ENCODE measurements at regions not wholly inside any gene's neighbourhood (a gene's known extent, or its start where the extent isn't known, plus 50 kb on each side); places are given as distances from the start of the nearest gene placed in this dataset.

DNA sequence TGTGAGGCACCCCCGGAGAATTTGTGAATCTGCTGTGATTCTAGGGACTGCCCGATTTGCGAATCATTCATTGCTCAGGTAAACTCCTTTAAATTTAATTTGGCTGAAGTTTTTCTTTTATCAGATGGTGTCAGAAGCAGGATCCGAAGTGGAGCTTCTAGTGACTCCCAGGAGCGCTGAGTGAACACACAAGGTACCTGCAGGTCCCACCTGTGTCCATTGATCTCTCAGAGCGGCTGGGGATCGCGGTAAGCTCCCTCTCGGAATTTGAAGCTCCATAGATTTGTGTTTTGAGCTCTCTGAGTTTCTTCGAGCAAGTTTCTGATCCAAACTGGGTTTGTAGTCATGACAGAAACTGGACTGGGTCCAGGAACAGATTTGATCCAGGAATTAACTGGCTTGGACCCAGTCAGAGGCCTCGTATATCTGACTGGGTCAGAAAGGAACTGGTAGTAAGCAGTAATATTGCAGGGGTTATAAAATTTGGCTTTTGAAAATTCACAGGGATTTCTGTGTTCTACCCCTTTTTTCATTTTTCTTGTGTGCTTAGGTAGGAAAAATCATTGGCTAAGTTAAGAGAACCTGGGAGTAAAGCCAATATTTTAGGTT lies 56.2 kb upstream of the EDEM3 start:
- no peak for FAIRE-seq
- no peaks in the 10 kb centered on the region for H4K20me1 ChIP-seq (ENCODE audit: insufficient read depth, low read length)
- H3K79me2 ChIP-seq (ENCODE audit: insufficient read depth, low read length), result no peaks in the 10 kb centered on the region
- ChIA-PET CTCF (ENCODE audit: low intra/inter-chr PET ratio, low total read pairs) (no interaction called here), POLR2A (no interaction called here)
- in situ Hi-C loops (cut with HindIII; ENCODE audit: extremely low pct_ligation_motif_present, low pct_unique_long_range_greater_than_20kb), result loop anchor here (25.0 kb wide), 1 partner anchor 876 kb away; no protein-coding TSS in a partner anchor
- intact Hi-C loops (cut with micrococcal nuclease; ENCODE audit: unreplicated experiment), result no loop called here
- no peak overlapping the region for H3K9ac ChIP-seq (ENCODE audit: insufficient read depth, low read depth, low read length)
- BruUV-seq (replicated peaks), result no TSS peak
- 34% methylated on average over 6 of the region's 11 CpGs for WGBS (ENCODE audit: low lambda C conversion rate)
- H3K36me3 ChIP-seq (replicated peaks in 1 of 2; ENCODE audit: control insufficient read depth in 1 of 2, insufficient read depth in 2 of 2, low read length in 2 of 2), result no peaks in the 10 kb centered on the region
- H3K4me1 ChIP-seq (ENCODE audit: insufficient read depth, low read length), result peaks cover 6% of the 10 kb centered on the region
- no peak overlapping the region for H3K4me2 ChIP-seq (ENCODE audit: low read depth, low read length)
- 0 out of 5 replicates have a peak, but pooled peaks cover 0 to 5% of the 10 kb centered on the region in 2 experiments for H3K27me3 ChIP-seq (ENCODE audit: control insufficient read depth in 1 of 2, insufficient read depth in 2 of 2, low read length in 2 of 2)
- ATAC-seq, result no peak
- no peak for DNase-seq (ENCODE audit: low spot score)
- peaks cover 28% of the 10 kb centered on the region for H3K9me3 ChIP-seq (ENCODE audit: low read length)
- no peak for TF ChIP-seq ZIK1 (CRISPR knock-in tag; IDR thresholded peaks at IDR 0.05; ENCODE audit: borderline replicate concordance, low read depth)
- TF ChIP-seq, protein P1, sequence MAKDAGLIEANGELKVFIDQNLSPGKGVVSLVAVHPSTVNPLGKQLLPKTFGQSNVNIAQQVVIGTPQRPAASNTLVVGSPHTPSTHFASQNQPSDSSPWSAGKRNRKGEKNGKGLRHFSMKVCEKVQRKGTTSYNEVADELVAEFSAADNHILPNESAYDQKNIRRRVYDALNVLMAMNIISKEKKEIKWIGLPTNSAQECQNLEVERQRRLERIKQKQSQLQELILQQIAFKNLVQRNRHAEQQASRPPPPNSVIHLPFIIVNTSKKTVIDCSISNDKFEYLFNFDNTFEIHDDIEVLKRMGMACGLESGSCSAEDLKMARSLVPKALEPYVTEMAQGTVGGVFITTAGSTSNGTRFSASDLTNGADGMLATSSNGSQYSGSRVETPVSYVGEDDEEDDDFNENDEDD (CRISPR knock-in tag; IDR thresholded peaks at IDR 0.05; ENCODE audit: borderline replicate concordance), result no peak
- H3K27ac ChIP-seq (ENCODE audit: extremely low read length, insufficient read depth, low read length), result no peak overlapping the region
- no peak overlapping the region for H2AFZ ChIP-seq (ENCODE audit: low read length)
- H3K4me3 ChIP-seq (replicated peaks in 1 of 3; ENCODE audit: insufficient read depth in 1 of 3, low read depth in 2 of 3, low read length in 3 of 3), result no peak overlapping the region

DNA sequence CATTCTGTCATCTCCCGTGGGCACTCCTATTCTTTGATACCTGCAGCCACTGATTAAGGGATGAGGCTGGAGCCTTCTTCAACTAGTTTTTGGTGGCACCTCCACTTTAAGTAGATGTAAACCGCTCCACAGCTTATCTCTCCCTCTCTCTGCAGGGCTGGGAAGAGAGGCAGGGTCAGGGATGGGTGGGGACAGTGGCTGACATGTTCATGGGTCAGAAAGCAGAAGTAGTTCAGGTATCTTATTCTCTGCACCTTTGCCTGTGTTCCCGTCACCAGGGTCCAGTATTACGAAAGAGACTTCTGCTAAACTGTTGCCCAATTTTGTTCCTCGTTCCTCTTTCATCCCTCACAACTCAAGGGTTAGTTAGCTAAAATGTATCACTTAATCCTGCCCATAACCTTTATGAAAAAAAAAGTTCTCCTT lies 51.7 kb upstream of the EDEM3 start:
- in situ Hi-C loops (cut with HindIII; ENCODE audit: extremely low pct_ligation_motif_present, low pct_unique_long_range_greater_than_20kb) (loop anchor here (5.0 to 25.0 kb wide), 3 partner anchors 176 to 881 kb away; no protein-coding TSS in a partner anchor), intact Hi-C loops (cut with micrococcal nuclease; ENCODE audit: unreplicated experiment) (no loop called here)
- H2AFZ ChIP-seq (ENCODE audit: low read length), result no peak overlapping the region
- H3K4me1 ChIP-seq (ENCODE audit: insufficient read depth, low read length), result peaks cover 9% of the 10 kb centered on the region
- H4K20me1 ChIP-seq (ENCODE audit: insufficient read depth, low read length), result no peaks in the 10 kb centered on the region
- ChIA-PET POLR2A (no interaction called here), CTCF (ENCODE audit: low intra/inter-chr PET ratio, low total read pairs) (interaction anchor here (1.7 to 2.3 kb wide), 2 partner anchors 176 to 364 kb away, joined by 35 to 51 read pairs; no protein-coding TSS in a partner anchor)
- peak; percentile 22 for ATAC-seq
- no TSS peak for BruUV-seq (replicated peaks)
- WGBS (ENCODE audit: low lambda C conversion rate), result 2% methylated on average over 5 of the region's 5 CpGs
- H3K79me2 ChIP-seq (ENCODE audit: insufficient read depth, low read length), result no peaks in the 10 kb centered on the region
- H3K9me3 ChIP-seq (ENCODE audit: low read length), result no peaks in the 10 kb centered on the region
- H3K9ac ChIP-seq (ENCODE audit: insufficient read depth, low read depth, low read length), result no peak overlapping the region
- DNase-seq (ENCODE audit: low spot score), result no peak
- no peak overlapping the region for H3K4me3 ChIP-seq (replicated peaks in 1 of 3; ENCODE audit: insufficient read depth in 1 of 3, low read depth in 2 of 3, low read length in 3 of 3)
- H3K36me3 ChIP-seq (replicated peaks in 1 of 2; ENCODE audit: control insufficient read depth in 1 of 2, insufficient read depth in 2 of 2, low read length in 2 of 2), result no peaks in the 10 kb centered on the region
- peak overlapping the region; percentile 6; the same call in 1 of the 2 replicates for H3K4me2 ChIP-seq (ENCODE audit: low read depth, low read length)
- 0 out of 5 replicates have a peak, but pooled peaks cover 0 to 5% of the 10 kb centered on the region in 2 experiments for H3K27me3 ChIP-seq (ENCODE audit: control insufficient read depth in 1 of 2, insufficient read depth in 2 of 2, low read length in 2 of 2)
- FAIRE-seq, result no peak
- no peak overlapping the region for H3K27ac ChIP-seq (ENCODE audit: extremely low read length, insufficient read depth, low read length)
- TF ChIP-seq HNRNPH1 (optimal IDR thresholded peaks at IDR 0.05; ENCODE audit: low read depth, low read length) (no peak), CREM (IDR thresholded peaks at IDR 0.05) (no peak), CREM (CRISPR knock-in tag; IDR thresholded peaks at IDR 0.05) (no peak), ZNF782 (CRISPR knock-in tag; IDR thresholded peaks at IDR 0.05; ENCODE audit: borderline replicate concordance) (no peak), MIXL1 (CRISPR knock-in tag; IDR thresholded peaks at IDR 0.05) (no peak), NR2F6 (IDR thresholded peaks at IDR 0.05) (no peak), NR2F6 (CRISPR knock-in tag; IDR thresholded peaks at IDR 0.05) (no peak), STAT5B (CRISPR knock-in tag; IDR thresholded peaks at IDR 0.05) (no peak)
- TF ChIP-seq, protein P2, sequence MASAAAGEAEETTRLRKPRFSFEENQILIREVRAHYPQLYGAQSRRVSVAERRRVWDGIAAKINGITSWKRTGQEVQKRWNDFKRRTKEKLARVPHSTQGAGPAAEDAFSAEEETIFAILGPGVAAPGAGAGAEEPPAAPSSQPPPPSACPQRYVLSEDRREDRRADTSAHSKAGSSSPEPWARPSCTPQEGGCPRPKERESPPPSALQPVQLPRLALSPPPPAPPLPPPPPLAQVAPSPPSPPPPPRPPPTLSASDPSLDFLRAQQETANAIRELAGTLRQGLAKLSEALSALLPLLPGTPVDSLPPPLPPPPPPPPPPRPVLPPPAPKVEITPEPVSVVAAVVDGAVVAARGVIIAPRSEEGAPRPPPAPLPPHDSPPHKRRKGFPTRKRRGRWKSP (CRISPR knock-in tag; IDR thresholded peaks at IDR 0.05), result no peak
